NCI-H128 (cell line): ENCODE measurements at regions not wholly inside any gene's neighbourhood (a gene's known extent, or its start where the extent isn't known, plus 50 kb on each side); places are given as distances from the start of the nearest gene placed in this dataset.

Experiments
- DNase-seq: peaks from one replicate; lab custom pipeline; 2025; ENCODE audit not compliant: unreplicated experiment; lab: John Stamatoyannopoulos, UW

DNA sequence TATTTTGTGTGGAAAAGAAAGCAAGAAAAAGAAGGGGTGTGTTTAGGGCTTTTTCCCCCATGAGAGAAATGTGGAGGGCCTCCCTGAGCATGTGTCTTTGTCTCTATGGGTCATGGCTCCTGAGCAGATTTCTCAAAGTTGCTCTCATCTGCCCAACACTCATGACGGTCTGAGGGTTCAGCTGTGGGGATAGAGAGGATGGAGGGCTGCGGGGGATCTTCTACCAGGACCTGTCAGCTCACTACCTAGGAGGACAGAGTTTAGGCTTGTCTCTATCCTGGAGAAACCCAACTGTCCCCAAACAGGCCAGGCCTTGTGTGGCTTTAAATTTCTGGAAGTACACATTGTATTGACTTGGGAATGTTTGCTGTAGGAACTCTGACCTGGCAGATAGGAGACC, 342.2 kb downstream of the MYCN start:
- DNase-seq = no peak

DNA sequence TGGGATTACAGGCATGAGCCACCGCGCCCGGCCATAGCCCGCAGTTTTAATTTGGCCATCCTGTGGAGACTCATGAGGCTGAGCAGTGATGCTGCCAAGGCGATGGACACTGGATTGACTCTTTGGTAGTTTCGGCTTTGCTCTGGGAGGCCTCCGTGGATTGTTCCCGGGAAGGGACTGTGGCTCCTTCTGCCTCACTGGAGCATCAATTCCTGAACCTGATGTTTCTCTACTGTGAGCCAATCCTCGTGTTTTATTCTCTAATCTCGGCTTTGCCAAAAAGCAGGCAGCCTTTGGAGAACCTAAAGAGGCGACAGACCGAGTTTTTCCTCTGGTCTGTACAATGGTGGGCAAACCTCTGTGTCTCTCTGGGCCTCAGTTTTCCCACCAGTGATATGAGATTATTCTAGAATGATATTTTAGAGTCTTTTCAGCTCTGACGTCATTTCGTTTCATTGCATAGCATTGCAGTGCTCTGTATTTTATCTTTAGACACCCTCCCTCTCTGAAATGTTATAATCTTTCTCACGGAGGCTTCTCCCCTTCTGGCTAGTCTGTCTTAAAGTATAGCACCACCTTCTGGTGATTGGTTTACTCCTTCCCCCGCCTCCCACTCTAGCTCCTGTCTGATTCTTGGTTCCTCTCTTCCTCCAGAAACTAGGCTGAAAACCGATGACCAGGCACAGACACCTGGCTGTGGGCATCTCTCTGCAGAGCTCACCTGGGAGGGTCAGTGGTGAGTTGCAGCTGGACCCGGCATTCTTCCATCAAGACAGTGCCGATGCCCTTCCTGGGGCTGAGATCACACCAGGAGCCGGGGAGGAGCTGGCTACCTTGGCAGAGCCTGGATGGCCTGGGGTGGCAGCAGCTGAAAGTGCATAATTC, 341.3 kb downstream of the MYCN start:
- no peak for DNase-seq

DNA sequence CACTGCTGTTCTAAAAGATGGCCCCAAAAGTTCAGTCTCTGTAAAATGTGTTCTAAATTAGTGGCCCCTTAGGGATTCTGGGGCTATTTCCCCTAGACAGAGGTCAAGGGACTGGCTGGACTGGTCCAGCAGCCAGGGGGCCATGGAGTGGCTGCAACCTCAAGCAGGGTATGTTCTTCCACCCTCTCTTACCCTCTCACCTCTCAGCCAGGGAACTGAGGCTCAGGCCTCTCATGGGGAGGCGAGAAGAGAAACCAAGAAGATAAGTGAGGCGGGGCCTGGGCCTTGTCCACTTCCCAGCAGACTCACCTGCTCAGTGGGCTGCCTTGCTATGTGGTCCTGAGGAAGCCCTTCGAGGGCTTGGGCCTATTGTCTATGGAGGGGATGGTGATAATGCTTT, 339.7 kb downstream of the MYCN start:
- DNase-seq = no peak

DNA sequence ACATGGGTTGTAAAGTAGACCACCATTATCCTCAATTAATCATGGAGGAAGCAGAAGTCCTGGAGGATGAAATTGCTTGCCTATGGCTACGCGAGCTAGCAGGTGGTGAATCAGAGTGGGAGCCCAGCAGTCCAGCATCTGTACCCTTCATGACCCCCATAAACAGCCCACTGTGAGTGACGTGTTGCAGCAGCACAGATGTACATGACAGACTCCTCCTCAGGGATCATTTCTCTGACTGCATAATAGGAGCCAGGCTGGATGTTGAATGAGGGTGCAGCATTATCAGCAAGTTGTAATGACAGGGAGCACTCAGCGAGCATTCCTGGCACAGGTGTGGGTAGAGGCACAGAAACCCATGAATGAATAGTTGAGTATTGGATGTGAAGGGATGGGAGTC, 339.3 kb downstream of the MYCN start:
- no peak for DNase-seq

DNA sequence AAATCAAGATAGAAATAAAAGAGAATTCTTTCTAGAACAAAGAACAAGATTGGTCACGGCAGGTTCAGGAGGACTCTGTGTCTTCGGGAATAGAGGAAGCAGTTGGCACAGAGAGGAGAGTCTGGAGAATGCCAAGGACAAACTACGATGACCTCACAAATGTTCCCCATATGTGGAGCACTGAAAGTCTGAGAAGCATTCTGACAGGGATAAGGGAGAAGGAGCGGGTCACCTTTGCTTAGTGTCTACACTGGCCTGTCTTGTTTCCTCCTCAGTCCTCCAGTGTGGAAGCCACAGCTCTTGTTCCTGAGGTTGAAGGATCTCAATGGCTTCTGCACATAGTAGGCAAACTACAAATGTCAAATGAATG, 338.8 kb downstream of the MYCN start:
- no peak for DNase-seq

DNA sequence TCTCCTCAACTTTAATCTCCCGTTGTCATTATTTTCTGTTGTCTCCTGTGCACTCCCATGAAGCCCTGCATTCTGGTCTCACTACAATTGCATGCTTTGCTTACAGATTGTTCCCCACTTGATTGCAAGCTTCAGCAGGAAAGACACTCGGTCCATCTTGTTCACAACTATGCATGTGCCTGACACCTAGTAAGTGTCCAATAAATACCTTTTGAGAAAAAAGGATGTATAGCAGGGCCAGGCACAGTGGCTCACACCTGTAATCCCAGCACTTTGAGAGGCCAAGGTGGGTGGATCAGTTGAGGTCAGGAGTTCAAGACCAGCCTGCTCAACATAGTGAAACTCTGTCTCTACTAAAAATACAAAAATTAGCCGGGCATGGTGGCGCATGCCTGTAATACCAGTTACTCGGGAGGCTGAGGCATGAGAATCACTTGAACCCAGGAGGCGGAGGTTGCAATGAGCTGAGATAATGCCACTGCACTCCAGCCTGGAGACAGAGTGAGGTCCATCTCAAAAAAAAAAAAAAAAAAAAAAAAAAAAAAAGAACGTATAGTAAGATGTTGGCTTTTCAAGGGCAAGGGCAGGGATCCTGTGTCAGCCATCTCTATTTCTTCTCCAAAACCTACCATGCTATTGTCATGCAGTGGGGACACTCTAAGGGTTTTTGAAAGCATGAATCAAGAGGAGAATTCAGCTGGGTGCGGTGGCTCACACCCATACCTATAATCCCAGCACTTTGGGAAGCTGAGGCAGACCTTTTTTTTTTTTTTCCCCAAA, 338.3 kb downstream of the MYCN start:
- DNase-seq = no peak

DNA sequence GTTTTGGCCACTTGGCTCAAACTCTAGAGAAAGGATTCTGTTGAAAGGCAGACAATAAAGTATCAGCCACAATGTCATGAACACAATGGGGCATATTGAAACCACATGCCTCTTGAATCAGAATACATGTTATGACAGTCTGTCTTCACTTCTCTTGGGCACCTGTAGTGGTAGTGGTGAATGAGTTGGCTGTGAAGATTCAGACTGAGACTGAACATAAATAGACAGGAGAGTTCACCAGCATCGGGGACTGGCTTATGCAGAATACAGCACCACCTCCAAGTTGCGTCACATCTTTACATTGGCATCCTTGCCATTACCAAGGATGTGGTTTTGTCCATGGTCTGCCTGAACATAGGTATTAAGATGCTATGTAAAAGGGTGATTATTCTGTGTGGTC, 336.8 kb downstream of the MYCN start:
- no peak for DNase-seq

DNA sequence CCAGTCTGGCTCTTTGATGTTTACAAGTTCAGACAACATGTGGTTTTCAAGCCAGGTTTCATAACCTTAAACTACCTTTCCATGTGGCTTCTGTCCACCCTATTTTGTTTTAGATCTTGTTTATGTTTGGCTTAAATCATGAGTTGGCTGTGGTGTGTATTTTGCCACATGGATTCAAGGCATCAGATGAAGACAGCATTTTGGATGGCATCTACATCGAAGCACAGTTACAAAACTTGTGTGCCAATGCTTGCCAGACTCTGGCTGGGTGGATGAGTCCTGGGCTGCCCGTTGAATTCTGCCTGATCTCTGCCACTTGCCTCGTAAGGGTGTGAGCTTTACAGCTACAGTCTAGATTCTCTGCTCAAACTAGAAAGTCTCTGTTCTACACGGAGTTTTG, 335.3 kb downstream of the MYCN start:
- DNase-seq = no peak

DNA sequence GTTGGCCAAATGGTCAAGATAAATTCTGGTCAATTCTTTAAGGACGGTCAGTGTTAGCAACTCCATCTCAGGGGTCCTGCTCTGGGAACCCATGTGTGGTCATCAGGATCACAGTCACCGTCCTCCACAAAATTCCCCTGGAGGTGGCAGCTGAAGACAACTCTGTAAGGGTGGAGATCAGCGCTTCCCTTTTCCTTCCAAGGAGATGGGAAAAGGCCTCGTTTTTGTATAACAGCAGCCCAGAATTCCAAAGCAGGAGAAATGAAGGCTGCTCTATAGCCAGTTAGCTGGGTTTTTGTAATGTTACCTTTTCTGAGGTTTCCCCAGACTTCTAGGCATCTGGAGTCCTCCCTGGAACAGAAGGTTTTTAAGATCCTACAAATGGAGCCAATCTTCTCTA, 334.8 kb downstream of the MYCN start:
- DNase-seq = no peak

DNA sequence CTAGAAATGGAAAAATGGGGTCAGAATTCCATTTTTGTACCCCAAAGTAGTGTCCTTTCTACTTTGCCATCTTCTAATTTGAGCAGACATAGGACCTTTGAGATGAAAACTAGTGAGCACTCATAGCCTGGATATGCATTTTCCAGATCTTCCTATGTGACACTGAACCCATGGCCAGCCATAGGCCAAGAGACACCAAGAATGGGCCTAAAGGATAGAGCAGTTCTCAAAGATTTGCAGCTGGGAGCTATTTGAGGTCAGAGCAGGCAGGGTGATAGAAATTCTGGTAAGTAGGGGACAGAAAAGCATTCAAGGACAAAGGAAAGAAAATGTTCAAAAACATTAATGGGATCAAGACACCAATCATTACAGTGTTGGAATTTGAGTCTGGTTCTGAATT, 332.8 kb downstream of the MYCN start:
- DNase-seq = no peak

DNA sequence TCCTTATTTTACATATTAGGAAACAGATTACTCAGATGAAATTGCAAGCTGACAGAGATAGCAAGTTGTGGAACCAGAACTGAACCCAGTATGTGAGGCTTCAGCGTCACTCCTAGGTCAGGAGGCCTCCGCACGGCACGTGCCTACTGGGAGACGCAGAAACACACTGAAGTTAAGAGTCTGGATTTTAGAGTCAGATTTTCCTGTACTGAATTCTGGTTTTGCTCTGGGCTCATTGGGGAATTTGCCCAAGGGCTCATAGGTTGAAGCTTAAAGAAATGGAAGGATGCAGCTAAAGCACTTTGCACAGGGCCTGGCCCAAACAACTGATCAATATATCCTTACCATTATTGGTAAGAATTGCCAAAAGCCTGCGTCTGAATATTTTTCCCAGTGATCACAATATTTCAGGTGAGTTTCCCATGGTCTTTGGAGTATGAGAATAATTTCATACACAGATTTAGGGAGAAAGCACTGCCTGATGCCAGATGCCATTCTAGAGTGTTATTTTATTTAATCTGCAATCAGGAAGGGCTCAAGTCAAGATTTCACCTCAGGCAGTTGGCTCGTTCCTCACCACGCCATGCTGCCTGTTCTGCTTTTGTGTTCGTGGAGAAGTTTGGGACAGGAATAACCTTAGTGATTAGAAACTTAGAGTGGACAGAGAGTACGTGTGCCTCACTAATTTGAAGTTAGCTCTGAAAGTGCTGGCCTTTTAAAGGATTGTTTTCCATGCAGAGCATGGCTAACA, 331.9 kb downstream of the MYCN start:
- no peak for DNase-seq

DNA sequence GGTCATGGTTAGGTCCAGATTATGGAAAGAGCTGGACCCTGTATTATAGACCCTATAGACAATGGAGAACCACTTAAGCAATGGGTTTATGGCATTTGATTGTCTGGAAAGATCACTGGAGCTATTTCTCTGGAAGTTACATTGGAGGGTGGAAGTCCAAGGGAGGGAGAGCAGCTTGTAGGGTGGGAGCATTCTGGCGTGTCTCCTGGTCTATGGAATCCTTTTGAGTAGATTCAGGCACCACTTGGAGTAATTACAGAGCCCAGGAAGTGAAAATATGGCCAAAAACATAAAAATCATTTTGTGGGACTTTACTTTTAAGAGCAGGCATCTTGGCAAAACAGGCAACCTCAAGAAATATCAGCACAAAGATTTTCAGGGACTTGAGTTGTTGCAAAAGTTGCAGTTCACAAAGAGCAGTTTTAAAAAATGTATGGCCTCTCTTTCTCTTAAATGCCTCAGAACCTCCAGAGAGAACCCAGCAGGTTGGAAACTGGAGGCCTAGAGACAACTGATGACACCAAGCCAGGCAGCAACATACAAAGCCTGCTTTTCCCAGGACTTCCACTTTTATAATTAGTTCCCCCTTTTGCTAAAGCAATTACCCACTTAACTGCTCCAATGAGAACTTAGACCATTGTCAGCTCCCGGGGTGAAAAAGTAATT, 331.0 kb downstream of the MYCN start:
- DNase-seq = no peak

DNA sequence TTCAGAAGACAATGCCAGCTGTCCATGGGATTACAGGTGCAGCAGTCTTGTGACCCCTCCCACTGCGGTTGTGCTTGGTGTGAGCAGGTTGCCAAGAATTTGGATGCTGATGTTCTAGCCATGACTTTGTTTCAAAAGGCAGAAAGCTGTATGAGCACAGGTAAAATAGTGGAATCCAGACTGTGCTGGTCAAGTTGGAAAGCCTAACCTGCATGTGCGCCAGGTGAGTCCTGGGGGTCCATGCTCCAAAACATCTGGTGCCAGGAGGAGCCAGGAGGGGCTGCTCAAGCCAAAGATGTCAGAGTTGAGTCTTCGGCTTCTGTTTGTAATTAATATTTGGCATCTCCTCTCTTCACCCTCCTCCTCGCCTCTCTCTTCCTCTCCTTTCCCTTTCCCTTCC, 330.1 kb downstream of the MYCN start:
- no peak for DNase-seq

DNA sequence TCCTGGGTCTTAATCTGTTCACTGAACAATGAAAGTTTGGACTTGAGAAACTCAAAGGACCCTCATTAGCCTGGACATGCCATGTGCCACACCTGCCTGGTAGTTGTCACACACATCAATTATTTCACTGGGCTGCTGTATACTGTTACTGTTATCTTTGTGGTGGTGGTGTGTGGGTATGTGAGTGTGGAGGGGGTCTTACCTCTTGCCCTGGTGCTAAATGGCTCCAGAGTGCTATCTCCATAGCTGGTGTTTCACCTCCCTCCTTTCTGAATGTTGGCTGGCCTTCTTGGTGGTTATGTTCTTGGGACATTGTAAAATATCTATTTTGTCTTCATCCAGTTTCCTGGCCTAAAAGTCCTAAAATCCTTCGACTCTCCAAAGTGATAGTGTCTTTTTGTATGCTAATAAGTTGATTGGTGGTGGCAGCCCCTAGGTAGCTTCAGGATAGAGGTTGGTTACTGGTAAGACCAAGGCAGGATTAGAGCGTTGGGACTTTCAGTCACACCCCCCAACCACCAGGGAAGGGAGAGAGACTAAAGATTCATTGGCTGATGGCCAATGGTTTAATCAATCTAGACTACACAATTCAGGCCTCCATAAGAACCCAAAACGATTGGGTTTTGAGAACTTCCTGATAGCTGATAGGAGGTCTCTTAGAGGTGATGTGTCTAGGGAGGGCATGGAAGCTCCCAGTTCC, 328.1 kb downstream of the MYCN start:
- DNase-seq = no peak

DNA sequence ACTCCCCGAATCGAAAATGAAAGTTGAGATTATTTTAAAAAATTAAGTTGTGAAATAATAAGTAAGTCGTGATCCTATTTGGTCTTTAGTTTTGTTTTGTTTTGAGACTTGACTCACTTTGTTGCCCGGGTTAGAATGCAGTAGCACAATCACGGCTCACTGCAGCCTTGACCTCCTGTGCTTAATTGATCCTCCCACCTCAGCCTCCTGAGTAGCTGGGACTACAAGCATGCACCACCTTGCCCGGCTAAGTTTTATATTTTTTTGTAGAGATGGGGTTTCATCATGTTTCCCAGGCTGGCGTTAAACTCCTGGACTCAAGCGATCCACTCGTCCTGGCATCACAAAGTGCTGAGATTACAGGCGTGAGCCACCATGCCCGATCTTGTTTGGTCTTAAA, 326.2 kb downstream of the MYCN start:
- no peak for DNase-seq

DNA sequence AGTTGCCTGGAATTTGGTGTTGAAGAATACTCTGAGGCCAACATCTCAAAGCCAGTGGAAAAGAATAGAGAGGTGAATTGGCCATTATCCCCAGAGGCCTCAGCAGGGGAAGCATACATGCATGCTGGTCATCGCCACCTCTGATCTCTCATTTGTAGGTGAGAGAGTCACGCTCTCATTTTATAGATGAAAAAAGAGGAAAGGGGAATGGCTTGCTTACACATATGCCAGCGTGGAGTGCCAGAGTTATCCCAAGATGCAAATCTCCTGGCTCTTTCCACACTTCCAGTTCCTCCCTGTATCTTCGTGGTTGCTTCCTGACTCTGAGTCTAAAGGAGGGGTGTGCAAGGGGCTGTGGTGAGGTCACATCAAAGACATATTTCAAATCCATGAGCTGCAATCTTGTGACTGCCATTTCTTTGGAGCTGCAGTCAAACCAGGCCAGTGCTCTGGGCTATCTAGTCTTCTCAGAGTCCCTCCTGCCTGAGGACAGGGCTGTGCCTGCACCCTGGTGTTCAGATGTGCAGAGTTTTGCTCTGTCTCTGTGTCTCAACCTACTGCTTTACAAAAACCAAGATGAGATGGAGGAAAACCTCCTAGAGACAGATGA, 324.7 kb downstream of the MYCN start:
- DNase-seq = no peak

DNA sequence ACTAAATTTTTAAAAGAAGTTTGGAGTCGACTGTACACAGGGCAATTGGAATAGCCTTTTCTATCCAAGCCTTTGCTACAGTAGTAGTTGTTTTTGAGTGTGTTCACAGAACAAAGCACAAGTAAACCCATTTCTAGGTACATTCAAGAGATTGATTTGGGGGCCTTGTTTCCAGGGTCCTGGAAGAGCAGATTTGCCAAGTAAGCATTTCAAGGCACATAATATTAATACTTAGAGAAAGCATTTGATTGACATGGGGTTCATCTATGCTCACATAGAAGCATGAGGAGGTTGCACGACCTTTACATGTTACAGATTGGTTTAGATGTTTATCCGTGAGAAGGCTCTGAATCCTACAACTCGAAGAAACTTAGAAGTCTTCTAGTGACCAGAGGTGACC, 324.1 kb downstream of the MYCN start:
- DNase-seq = no peak

DNA sequence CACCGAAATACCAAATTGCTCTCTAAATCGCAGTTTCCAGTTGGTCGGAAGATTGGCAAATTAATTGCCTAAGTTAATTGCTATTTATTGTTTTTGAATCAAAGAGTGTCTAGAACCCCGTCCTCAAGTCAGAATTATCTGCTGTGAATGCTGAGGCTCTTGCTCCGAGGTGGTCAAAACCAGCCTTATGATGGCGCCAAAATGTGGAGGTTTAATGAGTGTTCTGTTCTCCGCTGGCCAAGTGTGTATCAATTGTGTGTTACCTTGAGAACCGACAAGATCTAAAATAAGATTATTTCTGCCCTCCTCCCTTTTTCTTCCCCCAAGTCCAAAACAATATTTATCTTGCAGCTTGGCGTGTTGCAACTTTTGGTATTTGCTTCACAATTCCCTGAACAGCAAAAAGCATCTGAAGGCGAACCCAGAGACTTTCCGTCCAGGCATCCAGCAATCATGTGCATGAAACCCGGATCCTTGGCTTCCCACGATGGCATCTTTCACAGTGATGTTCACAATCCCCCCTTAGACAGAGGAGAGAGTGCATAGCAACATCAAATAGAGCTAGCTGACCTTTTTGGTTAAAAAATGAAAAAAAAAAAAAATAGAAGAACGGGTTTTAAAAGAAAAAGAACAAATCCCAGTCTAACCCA, 323.0 kb downstream of the MYCN start:
- DNase-seq = no peak

DNA sequence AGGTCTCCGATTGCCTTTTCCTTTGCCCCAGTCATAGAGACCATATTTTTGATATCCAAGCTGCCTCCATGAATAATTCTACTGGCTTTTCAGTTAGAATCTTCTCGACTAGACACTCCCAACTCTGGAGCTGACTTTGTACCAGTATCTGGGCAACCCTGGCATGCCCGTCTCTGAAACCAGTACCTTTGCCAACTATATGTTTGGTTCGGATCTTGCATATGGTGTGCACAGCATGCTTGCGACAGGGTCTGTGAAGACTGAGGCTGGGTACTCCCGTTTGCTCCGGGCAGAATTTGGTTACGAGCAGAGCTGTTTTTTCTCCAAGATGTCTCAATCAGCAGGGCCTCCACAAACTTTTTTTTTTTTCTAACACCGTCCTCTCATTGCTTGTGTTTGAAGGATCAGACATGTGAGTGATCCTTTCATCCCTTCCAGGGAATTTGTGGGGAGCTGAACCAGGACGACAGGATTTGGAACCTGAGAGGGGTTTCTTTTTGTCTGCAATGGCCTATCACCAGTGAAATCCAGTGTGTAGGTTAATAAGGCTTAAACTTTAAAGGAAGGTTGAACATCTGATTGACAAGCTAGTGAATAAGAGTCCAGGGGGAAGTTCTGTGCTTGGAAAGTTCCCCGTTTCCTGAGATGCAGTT, 322.3 kb downstream of the MYCN start:
- no peak for DNase-seq
